ENCODE measurements at regions not wholly inside any gene's neighbourhood (a gene's known extent, or its start where the extent isn't known, plus 50 kb on each side); places are given as distances from the start of the nearest gene placed in this dataset.

DNA sequence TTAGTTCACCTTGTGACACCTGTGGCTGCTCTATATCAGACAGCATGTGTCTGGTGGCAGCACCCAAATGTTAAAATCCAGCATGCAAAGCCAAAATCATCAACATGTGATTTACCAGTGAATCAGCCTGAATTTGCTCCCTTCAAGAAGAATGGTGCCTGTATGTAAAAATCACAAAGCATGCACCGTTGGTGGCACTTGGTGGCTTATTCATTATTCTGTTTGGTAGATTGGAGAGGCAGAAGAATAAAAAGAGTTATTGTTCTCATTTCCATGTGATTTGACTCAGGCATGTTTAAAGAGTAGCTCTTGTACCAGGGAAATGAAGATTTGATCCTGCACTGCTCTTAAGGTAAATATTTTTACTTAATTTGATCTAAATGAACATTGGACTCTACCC is 143.9 kb upstream of the MPPED2 start:
- Mint-ChIP-seq H3K4me1 (ENCODE audit: low read depth) (no peaks in the 10 kb centered on the region), H3K4me3 (no peak overlapping the region), H3K27ac (no peak overlapping the region), H3K27me3 (no peaks in the 10 kb centered on the region), H3K36me3 (ENCODE audit: low read depth) (no peaks in the 10 kb centered on the region), H3K9me3 (no peaks in the 10 kb centered on the region)
- TF ChIP-seq, protein P1, sequence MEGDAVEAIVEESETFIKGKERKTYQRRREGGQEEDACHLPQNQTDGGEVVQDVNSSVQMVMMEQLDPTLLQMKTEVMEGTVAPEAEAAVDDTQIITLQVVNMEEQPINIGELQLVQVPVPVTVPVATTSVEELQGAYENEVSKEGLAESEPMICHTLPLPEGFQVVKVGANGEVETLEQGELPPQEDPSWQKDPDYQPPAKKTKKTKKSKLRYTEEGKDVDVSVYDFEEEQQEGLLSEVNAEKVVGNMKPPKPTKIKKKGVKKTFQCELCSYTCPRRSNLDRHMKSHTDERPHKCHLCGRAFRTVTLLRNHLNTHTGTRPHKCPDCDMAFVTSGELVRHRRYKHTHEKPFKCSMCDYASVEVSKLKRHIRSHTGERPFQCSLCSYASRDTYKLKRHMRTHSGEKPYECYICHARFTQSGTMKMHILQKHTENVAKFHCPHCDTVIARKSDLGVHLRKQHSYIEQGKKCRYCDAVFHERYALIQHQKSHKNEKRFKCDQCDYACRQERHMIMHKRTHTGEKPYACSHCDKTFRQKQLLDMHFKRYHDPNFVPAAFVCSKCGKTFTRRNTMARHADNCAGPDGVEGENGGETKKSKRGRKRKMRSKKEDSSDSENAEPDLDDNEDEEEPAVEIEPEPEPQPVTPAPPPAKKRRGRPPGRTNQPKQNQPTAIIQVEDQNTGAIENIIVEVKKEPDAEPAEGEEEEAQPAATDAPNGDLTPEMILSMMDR (IDR thresholded peaks at IDR 0.05) = no peak
- intact Hi-C loops (cut with micrococcal nuclease) = no loop called here
- ChIA-PET CTCF (no interaction called here), POLR2A (no interaction called here)
- ATAC-seq = no peak
- no peak for DNase-seq

DNA sequence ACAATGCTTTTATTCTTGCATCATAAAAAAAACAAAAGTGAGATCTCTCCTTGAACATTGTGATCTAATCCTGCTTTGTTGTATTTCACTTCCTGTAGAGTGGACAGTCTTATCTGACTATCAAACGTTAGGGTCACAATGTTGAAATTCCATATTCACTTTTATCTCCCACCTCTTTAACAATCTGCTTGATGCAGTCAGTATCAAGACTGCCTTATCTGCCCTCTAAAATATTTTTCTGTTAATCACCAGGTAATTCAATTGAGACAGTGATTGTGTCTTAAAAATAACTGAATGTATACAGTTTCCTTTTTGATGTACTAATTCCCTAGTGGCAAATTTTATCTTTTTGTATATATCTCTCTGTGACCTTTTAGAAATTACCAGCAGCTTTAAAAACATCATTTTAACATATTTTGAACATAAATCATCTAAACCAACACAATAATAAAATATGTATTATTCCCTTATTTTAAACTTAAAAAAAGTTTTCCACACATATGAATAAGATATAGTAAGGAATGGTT is 143.1 kb upstream of the MPPED2 start:
- POLR2A ChIA-PET = no interaction called here
- CTCF ChIA-PET = no interaction called here
- Mint-ChIP-seq H3K27me3 (no peaks in the 10 kb centered on the region), H3K36me3 (ENCODE audit: low read depth) (no peaks in the 10 kb centered on the region), H3K27ac (no peak overlapping the region), H3K4me1 (ENCODE audit: low read depth) (no peaks in the 10 kb centered on the region), H3K4me3 (no peak overlapping the region), H3K9me3 (no peaks in the 10 kb centered on the region)
- DNase-seq = no peak
- intact Hi-C loops (cut with micrococcal nuclease) = loop anchor here (10.0 kb wide), 1 partner anchor 186 kb away; no protein-coding TSS in a partner anchor
- TF ChIP-seq, protein P1 (IDR thresholded peaks at IDR 0.05) = no peak
- ATAC-seq = no peak

DNA sequence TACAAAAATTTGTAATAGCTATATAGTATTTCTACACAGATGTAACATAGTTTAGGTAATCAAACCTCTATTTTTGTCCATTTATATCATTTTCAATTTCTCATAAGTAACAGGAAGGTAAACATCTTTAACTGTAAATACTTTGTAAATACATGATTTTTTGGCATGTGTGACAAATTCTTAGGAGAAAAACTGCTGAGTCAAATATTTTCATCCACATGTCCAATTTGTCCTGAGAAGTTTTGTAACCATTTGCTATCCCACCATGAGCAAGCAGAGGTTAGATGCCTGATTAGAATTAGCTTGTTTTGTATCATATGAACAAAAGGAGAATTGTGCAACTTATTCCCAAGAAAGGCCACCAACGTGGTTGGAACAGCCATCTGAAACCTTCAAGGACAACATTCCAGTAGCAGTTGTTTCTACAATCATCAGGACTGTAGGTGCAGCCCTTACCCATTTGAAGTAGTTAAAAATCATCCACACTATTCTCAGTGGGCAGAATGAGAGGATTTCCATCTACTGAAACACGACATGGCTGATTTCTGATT is 139.6 kb upstream of the MPPED2 start:
- no peak for ATAC-seq
- DNase-seq = no peak
- CTCF ChIA-PET = no interaction called here

DNA sequence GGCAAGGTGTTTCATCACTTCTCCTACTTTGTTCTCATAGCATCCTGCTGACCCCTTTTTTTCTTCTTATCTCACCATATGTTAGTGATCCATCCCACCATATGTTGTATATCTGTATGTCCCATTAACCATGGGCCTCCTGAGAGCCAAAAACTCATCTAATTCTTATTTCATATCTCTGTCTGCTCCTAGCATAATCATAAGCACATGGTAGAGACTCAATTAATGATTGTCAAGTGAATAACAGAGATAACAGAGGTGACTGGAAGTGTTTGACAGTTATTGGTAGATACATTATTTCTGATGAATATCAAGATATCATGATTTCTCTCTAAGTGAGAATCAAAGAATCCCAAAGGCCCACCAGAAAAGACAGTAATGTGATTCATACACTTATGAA is 138.1 kb upstream of the MPPED2 start:
- H3K27ac Mint-ChIP-seq = no peak overlapping the region
- DNase-seq = no peak
- ChIA-PET CTCF (no interaction called here), POLR2A (no interaction called here)
- H3K27me3 Mint-ChIP-seq = no peaks in the 10 kb centered on the region
- no peak overlapping the region for H3K4me3 Mint-ChIP-seq
- TF ChIP-seq, protein P1 (IDR thresholded peaks at IDR 0.05) = no peak
- ATAC-seq = no peak
- H3K36me3 Mint-ChIP-seq (ENCODE audit: low read depth) = no peaks in the 10 kb centered on the region
- intact Hi-C loops (cut with micrococcal nuclease) = loop anchor here (10.0 kb wide), 1 partner anchor 191 kb away; no protein-coding TSS in a partner anchor
- H3K4me1 Mint-ChIP-seq (ENCODE audit: low read depth) = no peaks in the 10 kb centered on the region
- H3K9me3 Mint-ChIP-seq = no peaks in the 10 kb centered on the region

More for the DNA sequence above, 139.6 kb upstream of the MPPED2 start:
- no peak overlapping the region for H3K4me3 Mint-ChIP-seq
- POLR2A ChIA-PET = no interaction called here
- H3K36me3 Mint-ChIP-seq (ENCODE audit: low read depth) = no peaks in the 10 kb centered on the region
- no peaks in the 10 kb centered on the region for H3K9me3 Mint-ChIP-seq
- no peaks in the 10 kb centered on the region for H3K27me3 Mint-ChIP-seq
- no peaks in the 10 kb centered on the region for H3K4me1 Mint-ChIP-seq (ENCODE audit: low read depth)
- H3K27ac Mint-ChIP-seq = no peak overlapping the region
- intact Hi-C loops (cut with micrococcal nuclease) = loop anchor here (10.0 kb wide), 1 partner anchor 189 kb away; no protein-coding TSS in a partner anchor
- TF ChIP-seq, protein P1 (IDR thresholded peaks at IDR 0.05) = no peak

DNA sequence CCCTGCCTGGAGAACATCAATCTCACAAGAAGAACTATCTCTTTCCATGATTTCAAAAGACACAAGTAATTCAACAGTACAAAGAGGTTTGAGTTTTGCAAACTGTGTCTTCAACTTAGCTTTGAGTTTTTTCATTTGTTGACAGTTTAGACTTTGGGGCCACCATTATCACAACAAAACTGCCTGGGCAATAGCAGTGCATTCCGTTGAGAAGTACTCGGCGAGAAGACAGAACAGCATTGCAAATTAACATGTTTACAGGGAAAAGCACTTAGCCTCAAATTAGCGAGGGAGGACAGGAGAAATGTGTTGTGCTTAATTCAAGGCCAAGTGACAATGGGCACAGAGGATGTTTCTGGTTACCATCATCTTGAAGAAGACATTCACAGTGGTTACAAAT is 133.2 kb upstream of the MPPED2 start:
- no peaks in the 10 kb centered on the region for H3K4me1 Mint-ChIP-seq (ENCODE audit: low read depth)
- ChIA-PET POLR2A (no interaction called here), CTCF (no interaction called here)
- DNase-seq (no peak), ATAC-seq (no peak)
- H3K36me3 Mint-ChIP-seq (ENCODE audit: low read depth) = no peaks in the 10 kb centered on the region
- intact Hi-C loops (cut with micrococcal nuclease) = no loop called here
- no peak overlapping the region for H3K4me3 Mint-ChIP-seq
- H3K27me3 Mint-ChIP-seq = no peaks in the 10 kb centered on the region
- TF ChIP-seq, protein P1 (IDR thresholded peaks at IDR 0.05) = no peak
- no peak overlapping the region for H3K27ac Mint-ChIP-seq
- H3K9me3 Mint-ChIP-seq = no peaks in the 10 kb centered on the region

All from activated CD8-positive, alpha-beta T cell treated with anti-CD3 and anti-CD28 coated beads for 36 hours (primary cell).